ENCODE measurements at regions not wholly inside any gene's neighbourhood (a gene's known extent, or its start where the extent isn't known, plus 50 kb on each side); places are given as distances from the start of the nearest gene placed in this dataset.

DNA sequence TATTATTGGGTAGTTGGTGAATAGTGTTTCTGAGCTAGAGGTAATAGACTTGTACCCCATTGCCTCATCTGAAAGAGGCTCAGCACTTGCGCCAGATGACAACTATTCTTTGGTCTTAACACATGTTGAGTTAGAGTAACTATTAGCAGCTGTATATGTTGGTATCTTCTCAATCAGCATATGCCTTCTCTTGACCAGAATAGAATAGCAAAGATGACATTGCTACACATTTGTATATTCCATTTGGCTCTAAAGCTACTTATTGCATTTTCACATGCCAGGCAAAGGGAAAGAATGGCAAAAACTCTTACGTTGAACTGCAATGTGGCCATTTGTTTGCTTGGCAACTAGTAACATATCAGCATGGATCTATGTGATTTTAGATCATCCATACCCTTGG lies 173.8 kb upstream of the AGR3 start:
- ChIA-PET CTCF (interaction anchor here (1.1 kb wide), 1 partner anchor 10 kb away, joined by 4 read pairs; no protein-coding TSS in a partner anchor), POLR2A (no interaction called here)
- Histone ChIP-seq H3K27me3 (ENCODE audit: control insufficient read depth, insufficient read depth, low read length) (no peaks in the 10 kb centered on the region), H3K36me3 (ENCODE audit: control insufficient read depth, insufficient read depth, low read length) (no peaks in the 10 kb centered on the region), H3K4me3 (ENCODE audit: low read depth, low read length) (no peak overlapping the region)
- TF ChIP-seq, protein P1, sequence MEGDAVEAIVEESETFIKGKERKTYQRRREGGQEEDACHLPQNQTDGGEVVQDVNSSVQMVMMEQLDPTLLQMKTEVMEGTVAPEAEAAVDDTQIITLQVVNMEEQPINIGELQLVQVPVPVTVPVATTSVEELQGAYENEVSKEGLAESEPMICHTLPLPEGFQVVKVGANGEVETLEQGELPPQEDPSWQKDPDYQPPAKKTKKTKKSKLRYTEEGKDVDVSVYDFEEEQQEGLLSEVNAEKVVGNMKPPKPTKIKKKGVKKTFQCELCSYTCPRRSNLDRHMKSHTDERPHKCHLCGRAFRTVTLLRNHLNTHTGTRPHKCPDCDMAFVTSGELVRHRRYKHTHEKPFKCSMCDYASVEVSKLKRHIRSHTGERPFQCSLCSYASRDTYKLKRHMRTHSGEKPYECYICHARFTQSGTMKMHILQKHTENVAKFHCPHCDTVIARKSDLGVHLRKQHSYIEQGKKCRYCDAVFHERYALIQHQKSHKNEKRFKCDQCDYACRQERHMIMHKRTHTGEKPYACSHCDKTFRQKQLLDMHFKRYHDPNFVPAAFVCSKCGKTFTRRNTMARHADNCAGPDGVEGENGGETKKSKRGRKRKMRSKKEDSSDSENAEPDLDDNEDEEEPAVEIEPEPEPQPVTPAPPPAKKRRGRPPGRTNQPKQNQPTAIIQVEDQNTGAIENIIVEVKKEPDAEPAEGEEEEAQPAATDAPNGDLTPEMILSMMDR (IDR thresholded peaks at IDR 0.05; ENCODE audit: insufficient read depth, low read depth, low read length), result no peak
- DNase-seq (ENCODE audit: low read depth), result no peak

DNA sequence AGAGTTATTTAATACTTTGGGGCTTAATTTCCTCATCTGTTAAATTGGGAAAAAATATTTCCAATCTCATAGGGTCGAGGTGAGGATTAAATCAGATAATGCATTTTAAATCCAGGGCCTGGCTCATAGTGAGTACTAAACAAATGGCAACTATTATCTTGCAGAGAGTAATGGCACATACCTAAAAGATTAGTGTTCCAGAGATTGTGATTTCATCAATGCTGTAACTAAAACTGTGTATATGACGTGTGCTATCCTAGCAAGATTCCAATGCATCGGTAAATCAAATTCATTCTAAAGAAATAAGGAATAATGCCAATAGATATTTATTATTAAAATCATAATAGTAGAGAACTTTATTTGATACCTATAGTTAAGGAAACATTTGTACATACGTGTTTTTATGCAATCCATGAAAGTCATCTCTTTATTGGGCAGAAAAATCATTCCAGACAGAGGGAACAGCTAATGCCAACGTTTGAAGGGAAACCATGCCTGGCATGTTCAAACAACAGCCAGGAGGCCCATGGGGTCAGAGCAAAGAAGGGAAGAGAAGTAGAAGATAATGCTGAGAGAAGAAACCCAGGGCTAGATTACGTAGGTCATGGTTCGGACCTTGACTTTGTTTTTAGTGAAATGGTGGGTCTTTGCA lies 174.8 kb upstream of the AGR3 start:
- TF ChIP-seq, protein P1 (IDR thresholded peaks at IDR 0.05; ENCODE audit: insufficient read depth, low read depth, low read length), result no peak
- H3K4me3 ChIP-seq (ENCODE audit: low read depth, low read length), result no peak overlapping the region
- CTCF ChIA-PET, result no interaction called here
- no peaks in the 10 kb centered on the region for H3K27me3 ChIP-seq (ENCODE audit: control insufficient read depth, insufficient read depth, low read length)
- POLR2A ChIA-PET, result no interaction called here
- no peaks in the 10 kb centered on the region for H3K36me3 ChIP-seq (ENCODE audit: control insufficient read depth, insufficient read depth, low read length)
- no peak for DNase-seq (ENCODE audit: low read depth)

DNA sequence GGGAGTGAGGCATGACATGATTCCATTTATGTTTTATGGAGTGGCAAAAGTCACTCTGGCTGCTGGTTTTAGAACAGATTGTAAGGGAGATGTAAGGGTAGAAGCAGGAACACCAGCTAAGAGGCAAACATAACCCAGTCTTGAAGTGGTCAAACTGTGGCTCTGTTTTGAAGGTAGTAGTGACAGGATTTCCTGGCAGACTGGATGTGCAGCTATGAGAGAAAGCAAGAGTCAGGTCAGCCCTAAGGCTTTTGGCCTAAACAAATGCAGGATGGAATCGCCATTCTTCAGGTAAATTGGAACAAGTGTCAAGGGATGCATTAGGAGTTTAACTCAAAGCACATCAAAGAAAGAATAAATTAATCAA lies 175.3 kb upstream of the AGR3 start:
- no peak overlapping the region for H3K4me3 ChIP-seq (ENCODE audit: low read depth, low read length)
- DNase-seq (ENCODE audit: low read depth), result no peak
- ChIA-PET POLR2A (no interaction called here), CTCF (interaction anchor here (1.2 kb wide), 1 partner anchor 14 kb away, joined by 5 read pairs; no protein-coding TSS in a partner anchor)
- TF ChIP-seq, protein P1 (IDR thresholded peaks at IDR 0.05; ENCODE audit: insufficient read depth, low read depth, low read length), result no peak
- H3K36me3 ChIP-seq (ENCODE audit: control insufficient read depth, insufficient read depth, low read length), result no peaks in the 10 kb centered on the region
- no peaks in the 10 kb centered on the region for H3K27me3 ChIP-seq (ENCODE audit: control insufficient read depth, insufficient read depth, low read length)

DNA sequence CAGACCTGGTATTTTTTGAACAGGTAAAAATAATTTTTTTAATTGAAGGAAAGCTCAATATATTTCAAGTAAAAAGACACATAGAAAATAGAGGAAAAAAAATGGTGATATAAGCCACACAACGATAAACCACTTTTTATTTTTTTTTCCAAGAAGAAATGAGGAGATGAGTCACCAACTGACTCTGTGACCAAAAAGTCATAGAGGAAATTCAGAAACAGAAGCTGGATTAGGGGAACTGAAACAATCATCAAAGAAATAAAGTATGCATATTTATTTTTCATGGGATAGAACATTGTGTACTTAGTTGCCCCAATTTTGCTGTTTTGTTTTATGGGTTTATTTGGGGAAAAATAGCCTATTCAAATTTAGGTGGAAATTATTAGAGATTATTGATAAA lies 176.8 kb upstream of the AGR3 start:
- Histone ChIP-seq H3K27me3 (ENCODE audit: control insufficient read depth, insufficient read depth, low read length) (no peaks in the 10 kb centered on the region), H3K36me3 (ENCODE audit: control insufficient read depth, insufficient read depth, low read length) (no peaks in the 10 kb centered on the region), H3K4me3 (ENCODE audit: low read depth, low read length) (no peak overlapping the region)
- no peak for DNase-seq (ENCODE audit: low read depth)
- TF ChIP-seq, protein P1 (IDR thresholded peaks at IDR 0.05; ENCODE audit: insufficient read depth, low read depth, low read length), result no peak
- POLR2A ChIA-PET, result interaction anchor here (0.7 kb wide), 1 partner anchor 77 kb away, joined by 3 read pairs; no protein-coding TSS in a partner anchor
- CTCF ChIA-PET, result interaction anchor here (1.0 to 1.3 kb wide), 2 partner anchors 14 to 49 kb away, joined by 3 to 6 read pairs; no protein-coding TSS in a partner anchor

DNA sequence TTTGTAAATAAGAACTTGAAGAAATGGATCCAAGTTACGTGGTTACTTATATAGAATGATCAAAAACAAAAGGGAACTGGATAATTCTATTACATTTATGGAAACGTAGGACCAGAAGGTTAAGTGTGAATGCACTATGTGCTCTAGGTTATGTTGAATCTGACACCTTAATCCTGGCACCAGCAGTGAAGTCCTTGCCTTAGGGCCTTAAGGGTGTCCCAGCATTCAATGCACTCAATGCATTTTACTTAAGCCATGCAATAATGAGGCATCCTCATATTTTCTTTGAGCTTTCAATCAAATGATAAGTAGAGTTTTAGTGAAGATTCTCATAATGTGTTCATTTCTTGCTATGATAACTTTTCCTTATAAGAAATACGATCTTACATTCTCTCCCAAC lies 178.3 kb upstream of the AGR3 start:
- no peaks in the 10 kb centered on the region for H3K36me3 ChIP-seq (ENCODE audit: control insufficient read depth, insufficient read depth, low read length)
- POLR2A ChIA-PET, result no interaction called here
- DNase-seq (ENCODE audit: low read depth), result no peak
- H3K27me3 ChIP-seq (ENCODE audit: control insufficient read depth, insufficient read depth, low read length), result no peaks in the 10 kb centered on the region
- no peak overlapping the region for H3K4me3 ChIP-seq (ENCODE audit: low read depth, low read length)
- TF ChIP-seq, protein P1 (IDR thresholded peaks at IDR 0.05; ENCODE audit: insufficient read depth, low read depth, low read length), result no peak
- CTCF ChIA-PET, result no interaction called here
